Neural cell (in vitro differentiated cells): ENCODE measurements at regions not wholly inside any gene's neighbourhood (a gene's known extent, or its start where the extent isn't known, plus 50 kb on each side); places are given as distances from the start of the nearest gene placed in this dataset.

Experiments used
- H2AFZ ChIP-seq: fragments of 200-600, 300-800 bp; sonication (generic), shearing (Covaris generic); 2 replicates; pipeline ENCODE4 v1.6.0; 2014; ENCODE audit warnings: low read depth, mild to moderate bottlenecking, antibody characterized with exemption, low read length, moderate library complexity
- H3F3A ChIP-seq: fragments of 200-600 bp; shearing (Covaris generic); 2 replicates; pipeline ENCODE4 v1.6.1; 2016; ENCODE audit warnings: mild to moderate bottlenecking, moderate library complexity, mixed read lengths, antibody characterized with exemption, low read length; ENCODE audit not compliant: insufficient read depth, poor library complexity, severe bottlenecking
- H3K27ac ChIP-seq: fragments of 200-600, 300-800 bp; sonication (generic), shearing (Covaris generic); 2 replicates; pipeline ENCODE4 v1.5.1; 2014; ENCODE audit warnings: mild to moderate bottlenecking, low read length, moderate library complexity
- H3K27me3 ChIP-seq: fragments of 300-800, 200-600 bp; sonication (generic), shearing (Covaris generic); 2 replicates; pipeline ENCODE4 v1.6.0; 2014; ENCODE audit warnings: mild to moderate bottlenecking, low read depth, low read length, moderate library complexity; ENCODE audit not compliant: insufficient read depth
- H3K36me3 ChIP-seq: fragments of 300-800, 200-600 bp; sonication (generic), shearing (Covaris generic); 2 replicates; pipeline ENCODE4 v1.5.1; 2014; ENCODE audit warnings: mild to moderate bottlenecking, antibody characterized with exemption, low read length, moderate library complexity; ENCODE audit not compliant: insufficient read depth
- H3K4me2 ChIP-seq: fragments of 300-800, 200-600 bp; sonication (generic), shearing (Covaris generic); 2 replicates; pipeline ENCODE4 v1.6.0; 2014; ENCODE audit warnings: mild to moderate bottlenecking, low read length
- H3K4me3 ChIP-seq: fragments of 300-800, 200-600 bp; sonication (generic), shearing (Covaris generic); 2 replicates; pipeline ENCODE4 v1.5.1; 2014; ENCODE audit warnings: mild to moderate bottlenecking, low read length, moderate library complexity
- H3K79me2 ChIP-seq: fragments of 200-600 bp; shearing (Covaris generic); replicated peaks from 2 replicates; pipeline ENCODE4 v1.6.0; 2014; ENCODE audit warnings: mild to moderate bottlenecking, low read length, moderate library complexity; ENCODE audit not compliant: insufficient read depth
- H3K9ac ChIP-seq: fragments of 300-800, 200-600 bp; sonication (generic), shearing (Covaris generic); 2 replicates; pipeline ENCODE4 v1.6.1; 2016; ENCODE audit warnings: mild to moderate bottlenecking, low read length, mixed read lengths
- H3K9me2 ChIP-seq: fragments of 200-600 bp; shearing (Covaris generic); 2 replicates; pipeline ENCODE4 v1.6.1; 2016; ENCODE audit warnings: mild to moderate bottlenecking, low read length, mixed read lengths; ENCODE audit not compliant: insufficient read depth
- H3K9me3 ChIP-seq: fragments of 200-600, 300-800 bp; sonication (generic), shearing (Covaris generic); 2 replicates; pipeline ENCODE4 v1.6.1; 2016; ENCODE audit warnings: mild to moderate bottlenecking, mixed run types, low read length, moderate library complexity, mixed read lengths
- H4K20me1 ChIP-seq: fragments of 200-600 bp; shearing (Covaris generic); 2 replicates; pipeline ENCODE4 v1.6.1; 2016; ENCODE audit warnings: mild to moderate bottlenecking, mixed run types; ENCODE audit not compliant: insufficient read depth
- CTCF ChIP-seq: fragments of 450-650 bp; IDR thresholded peaks from 2 replicates; pipeline ENCODE4 v1.5.1; 2014; ENCODE audit warnings: antibody characterized with exemption, mild to moderate bottlenecking, moderate library complexity; ENCODE audit not compliant: poor library complexity, severe bottlenecking
- EP300 ChIP-seq: fragments of 450-650 bp; conservative IDR thresholded peaks from 2 replicates; pipeline ENCODE4 v1.6.1; 2014; ENCODE audit warnings: antibody characterized with exemption, mild to moderate bottlenecking, moderate library complexity; ENCODE audit not compliant: poor library complexity, severe bottlenecking
- EZH2 ChIP-seq: fragments of 200-600, 300-800 bp; shearing (Covaris generic), sonication (generic); IDR thresholded peaks from 2 replicates; pipeline ENCODE4 v1.6.1; 2014; ENCODE audit warnings: antibody characterized with exemption, low read length, borderline replicate concordance, mild to moderate bottlenecking; ENCODE audit not compliant: insufficient read depth, poor library complexity, severe bottlenecking
- MXI1 ChIP-seq: fragments of 450-650 bp; conservative IDR thresholded peaks from 2 replicates; pipeline ENCODE4 v1.6.1; 2014; ENCODE audit warnings: antibody characterized with exemption, mild to moderate bottlenecking; ENCODE audit not compliant: poor library complexity, severe bottlenecking
- POLR2AphosphoS5 ChIP-seq: IDR thresholded peaks from 2 replicates; pipeline ENCODE4 v1.6.1; 2012
- RAD21 ChIP-seq: fragments of 450-650 bp; conservative IDR thresholded peaks from 2 replicates; pipeline ENCODE4 v1.6.1; 2014; ENCODE audit warnings: antibody characterized with exemption, mild to moderate bottlenecking, moderate library complexity
- REST ChIP-seq: IDR thresholded peaks from 2 replicates; pipeline ENCODE4 v1.6.1; 2012; ENCODE audit warnings: borderline replicate concordance
- SMC3 ChIP-seq: fragments of 450-650 bp; conservative IDR thresholded peaks from 2 replicates; pipeline ENCODE4 v1.6.1; 2014; ENCODE audit warnings: antibody characterized with exemption, mild to moderate bottlenecking, moderate library complexity; ENCODE audit not compliant: poor library complexity
- TAF1 ChIP-seq: IDR thresholded peaks from 2 replicates; pipeline ENCODE4 v1.6.1; 2012; ENCODE audit warnings: low read depth

- no peaks in the 10 kb centered on the region for H3K36me3 ChIP-seq
- no peak overlapping the region for H2AFZ ChIP-seq
- H3K4me2 ChIP-seq, result no peak overlapping the region
- H3K9ac ChIP-seq, result no peak overlapping the region
- no peak for TF ChIP-seq REST
- TF ChIP-seq EZH2, result no peak
- no peaks in the 10 kb centered on the region for H3K27me3 ChIP-seq
- no peak overlapping the region for H3K4me3 ChIP-seq
- no peak overlapping the region for H3K27ac ChIP-seq
- H3K9me2 ChIP-seq, result no peaks in the 10 kb centered on the region
- no peaks in the 10 kb centered on the region for H4K20me1 ChIP-seq
- H3K79me2 ChIP-seq, result no peaks in the 10 kb centered on the region
- H3F3A ChIP-seq, result no peaks in the 10 kb centered on the region
- no peaks in the 10 kb centered on the region for H3K9me3 ChIP-seq
Observed at GRCh38 chr3:73179601-73180000, 118.1 kb downstream of the EBLN2 start.

DNA sequence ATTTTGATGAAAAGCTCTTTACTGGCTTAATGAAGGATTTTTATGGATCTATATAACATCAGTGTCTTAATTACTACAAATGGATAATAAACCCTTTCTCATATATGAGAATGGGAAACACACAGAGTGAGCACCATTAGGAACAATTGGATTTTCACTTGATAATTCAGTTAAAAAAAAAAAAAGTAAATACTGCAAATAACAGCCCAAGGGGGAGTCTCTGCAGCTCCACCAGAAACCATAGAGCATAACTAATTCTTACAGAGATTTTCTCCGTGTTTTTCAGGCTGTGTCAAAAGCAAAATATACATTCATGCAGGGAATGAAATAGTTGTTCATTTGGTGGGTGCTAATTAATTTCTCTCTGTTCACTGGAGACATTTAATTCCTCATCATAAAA lies 125.3 kb downstream of the EBLN2 start:
- Histone ChIP-seq H3K27me3 (no peaks in the 10 kb centered on the region), H3K36me3 (no peaks in the 10 kb centered on the region), H4K20me1 (no peaks in the 10 kb centered on the region), H3K9me3 (no peaks in the 10 kb centered on the region), H3F3A (no peaks in the 10 kb centered on the region), H3K9me2 (no peaks in the 10 kb centered on the region), H3K9ac (no peak overlapping the region), H2AFZ (no peak overlapping the region), H3K4me3 (no peak overlapping the region), H3K79me2 (no peaks in the 10 kb centered on the region), H3K4me2 (no peak overlapping the region), H3K27ac (no peak overlapping the region)
- no peak for TF ChIP-seq REST
- no peak for TF ChIP-seq EP300
- TF ChIP-seq EZH2, result no peak
- no peak for TF ChIP-seq SMC3
- no peak for TF ChIP-seq RAD21
- TF ChIP-seq CTCF, result no peak
- no peak for TF ChIP-seq POLR2AphosphoS5
- no peak for TF ChIP-seq MXI1
- TF ChIP-seq TAF1, result no peak
